HG03565 (cell line): ENCODE measurements at regions not wholly inside any gene's neighbourhood (a gene's known extent, or its start where the extent isn't known, plus 50 kb on each side); places are given as distances from the start of the nearest gene placed in this dataset.

Source experiments
- ATAC-seq: cut with Tn5 transposase; IDR thresholded peaks from one replicate; pipeline ENCODE4 v1.9.1; 2021; ENCODE audit warnings: mild to moderate bottlenecking, moderate library complexity; ENCODE audit not compliant: unreplicated experiment

GRCh38 chr11:116173506-116173905, 599.3 kb downstream of the BUD13 start:
- no peak for ATAC-seq

GRCh38 chr11:116172851-116173250, 599.9 kb downstream of the BUD13 start:
- ATAC-seq, result no peak

GRCh38 chr11:116172156-116172555, 600.6 kb downstream of the BUD13 start:
- ATAC-seq, result no peak

GRCh38 chr11:116171271-116172140, 601.3 kb downstream of the BUD13 start:
- ATAC-seq, result no peak

GRCh38 chr11:116170526-116171120, 602.2 kb downstream of the BUD13 start:
- ATAC-seq, result no peak

- no peak for ATAC-seq
Measured at GRCh38 chr11:116169776-116170175, 603.0 kb downstream of the BUD13 start.

- no peak for ATAC-seq
Measured at GRCh38 chr11:116168459-116168787, 604.4 kb downstream of the BUD13 start.

GRCh38 chr11:116167706-116168458, 604.9 kb downstream of the BUD13 start:
- no peak for ATAC-seq

GRCh38 chr11:116166573-116167465, 606.0 kb downstream of the BUD13 start:
- ATAC-seq, result no peak

- ATAC-seq, result no peak
Measured at GRCh38 chr11:116164843-116165242, 607.9 kb downstream of the BUD13 start.

- no peak for ATAC-seq
Measured at GRCh38 chr11:116162886-116163230, 609.9 kb downstream of the BUD13 start.

GRCh38 chr11:116162086-116162885, 610.5 kb downstream of the BUD13 start:
- ATAC-seq, result no peak

- no peak for ATAC-seq
Measured at GRCh38 chr11:116148645-116149044, 624.1 kb downstream of the BUD13 start.

- ATAC-seq, result no peak
Measured at GRCh38 chr11:116148056-116148455, 624.7 kb downstream of the BUD13 start.

- no peak for ATAC-seq
Measured at GRCh38 chr11:116145187-116145865, 627.5 kb downstream of the BUD13 start.

- ATAC-seq, result no peak
Measured at GRCh38 chr11:116144387-116144958, 628.3 kb downstream of the BUD13 start.

- no peak for ATAC-seq
Measured at GRCh38 chr11:116138280-116138679, 634.1 kb upstream of the CADM1 start.

GRCh38 chr11:116137753-116138152, 633.5 kb upstream of the CADM1 start:
- no peak for ATAC-seq

GRCh38 chr11:116136987-116137674, 632.9 kb upstream of the CADM1 start:
- no peak for ATAC-seq
